ENCODE measurements at regions not wholly inside any gene's neighbourhood (a gene's known extent, or its start where the extent isn't known, plus 50 kb on each side); places are given as distances from the start of the nearest gene placed in this dataset.
"Not testable (repeated sequence)": the region's sequence is repeated elsewhere in the genome, so short reads cannot be mapped to it uniquely, and the experiment has no call there.

- no peak for DNase-seq
- Histone ChIP-seq H3K79me2 (ENCODE audit: low read length) (no peaks in the 10 kb centered on the region), H3K9ac (ENCODE audit: low read length) (no peak overlapping the region), H3K9me2 (replicated peaks; ENCODE audit: insufficient read depth, low read length) (no peaks in the 10 kb centered on the region), H3K4me2 (ENCODE audit: low read depth, low read length) (no peak overlapping the region), H3K4me1 (ENCODE audit: low read length) (no peaks in the 10 kb centered on the region), H2AFZ (ENCODE audit: low read length) (no peak overlapping the region), H3K4me3 (ENCODE audit: low read length) (no peak overlapping the region), H3F3A (ENCODE audit: insufficient read depth, low read length) (no peaks in the 10 kb centered on the region), H4K20me1 (ENCODE audit: insufficient read depth, low read length) (no peaks in the 10 kb centered on the region), H3K9me3 (replicated peaks; ENCODE audit: insufficient read depth, low read length) (no peaks in the 10 kb centered on the region), H3K27me3 (replicated peaks; ENCODE audit: insufficient read depth, low read length) (no peaks in the 10 kb centered on the region), H3K36me3 (replicated peaks; ENCODE audit: insufficient read depth, low read length) (no peaks in the 10 kb centered on the region), H3K27ac (ENCODE audit: low read length) (no peak overlapping the region)
- TF ChIP-seq EZH2phosphoT487 (IDR thresholded peaks at IDR 0.05; ENCODE audit: low read length) (no peak), EZH2 (optimal IDR thresholded peaks at IDR 0.05; ENCODE audit: low read depth, low read length) (no peak)
- TF ChIP-seq, protein P1, sequence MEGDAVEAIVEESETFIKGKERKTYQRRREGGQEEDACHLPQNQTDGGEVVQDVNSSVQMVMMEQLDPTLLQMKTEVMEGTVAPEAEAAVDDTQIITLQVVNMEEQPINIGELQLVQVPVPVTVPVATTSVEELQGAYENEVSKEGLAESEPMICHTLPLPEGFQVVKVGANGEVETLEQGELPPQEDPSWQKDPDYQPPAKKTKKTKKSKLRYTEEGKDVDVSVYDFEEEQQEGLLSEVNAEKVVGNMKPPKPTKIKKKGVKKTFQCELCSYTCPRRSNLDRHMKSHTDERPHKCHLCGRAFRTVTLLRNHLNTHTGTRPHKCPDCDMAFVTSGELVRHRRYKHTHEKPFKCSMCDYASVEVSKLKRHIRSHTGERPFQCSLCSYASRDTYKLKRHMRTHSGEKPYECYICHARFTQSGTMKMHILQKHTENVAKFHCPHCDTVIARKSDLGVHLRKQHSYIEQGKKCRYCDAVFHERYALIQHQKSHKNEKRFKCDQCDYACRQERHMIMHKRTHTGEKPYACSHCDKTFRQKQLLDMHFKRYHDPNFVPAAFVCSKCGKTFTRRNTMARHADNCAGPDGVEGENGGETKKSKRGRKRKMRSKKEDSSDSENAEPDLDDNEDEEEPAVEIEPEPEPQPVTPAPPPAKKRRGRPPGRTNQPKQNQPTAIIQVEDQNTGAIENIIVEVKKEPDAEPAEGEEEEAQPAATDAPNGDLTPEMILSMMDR (IDR thresholded peaks at IDR 0.05; ENCODE audit: low read length) = no peak
Measured at GRCh38 chr2:180695586-180696401, 284.6 kb upstream of the UBE2E3 start.

- no peak for DNase-seq
- Histone ChIP-seq H3K9ac (ENCODE audit: low read length) (no peak overlapping the region), H3K9me2 (replicated peaks; ENCODE audit: insufficient read depth, low read length) (no peaks in the 10 kb centered on the region), H3K4me1 (ENCODE audit: low read length) (no peaks in the 10 kb centered on the region), H3K27me3 (replicated peaks; ENCODE audit: insufficient read depth, low read length) (no peaks in the 10 kb centered on the region), H3K4me2 (ENCODE audit: low read depth, low read length) (no peak overlapping the region), H3K9me3 (replicated peaks; ENCODE audit: insufficient read depth, low read length) (no peaks in the 10 kb centered on the region), H3K27ac (ENCODE audit: low read length) (no peak overlapping the region), H2AFZ (ENCODE audit: low read length) (no peak overlapping the region), H4K20me1 (ENCODE audit: insufficient read depth, low read length) (no peaks in the 10 kb centered on the region), H3K79me2 (ENCODE audit: low read length) (no peaks in the 10 kb centered on the region), H3F3A (ENCODE audit: insufficient read depth, low read length) (no peaks in the 10 kb centered on the region), H3K36me3 (replicated peaks; ENCODE audit: insufficient read depth, low read length) (no peaks in the 10 kb centered on the region), H3K4me3 (ENCODE audit: low read length) (no peak overlapping the region)
- TF ChIP-seq EZH2 (optimal IDR thresholded peaks at IDR 0.05; ENCODE audit: low read depth, low read length) (no peak), EZH2phosphoT487 (IDR thresholded peaks at IDR 0.05; ENCODE audit: low read length) (no peak)
- TF ChIP-seq, protein P1 (IDR thresholded peaks at IDR 0.05; ENCODE audit: low read length) = no peak
Measured at GRCh38 chr2:180694445-180695421, 285.7 kb upstream of the UBE2E3 start.

DNA sequence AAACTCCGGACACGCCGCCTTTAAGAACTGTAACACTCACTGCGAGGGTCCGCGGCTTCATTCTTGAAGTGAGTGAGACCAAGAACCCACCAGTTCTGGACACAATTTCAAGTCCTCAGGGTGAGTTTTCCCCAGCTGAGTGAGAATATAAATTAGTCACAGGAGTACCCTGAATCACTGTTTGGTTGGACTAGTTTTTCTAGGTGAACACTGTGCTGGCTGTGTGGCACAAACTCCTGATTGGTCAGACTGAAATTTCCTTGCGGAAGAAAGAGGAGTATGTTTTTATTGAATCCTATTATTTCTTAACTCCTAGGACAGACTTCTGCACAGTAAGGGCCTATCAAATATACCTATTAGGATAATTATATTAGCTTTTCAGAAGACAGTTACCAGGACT, 288.1 kb upstream of the UBE2E3 start:
- Histone ChIP-seq H3K27ac (ENCODE audit: low read length) (no peak overlapping the region), H3K4me3 (ENCODE audit: low read length) (no peak overlapping the region), H3F3A (ENCODE audit: insufficient read depth, low read length) (no peaks in the 10 kb centered on the region), H3K9me2 (replicated peaks; ENCODE audit: insufficient read depth, low read length) (no peaks in the 10 kb centered on the region), H2AFZ (ENCODE audit: low read length) (no peak overlapping the region), H3K27me3 (replicated peaks; ENCODE audit: insufficient read depth, low read length) (no peaks in the 10 kb centered on the region), H4K20me1 (ENCODE audit: insufficient read depth, low read length) (no peaks in the 10 kb centered on the region), H3K79me2 (ENCODE audit: low read length) (no peaks in the 10 kb centered on the region), H3K9me3 (replicated peaks; ENCODE audit: insufficient read depth, low read length) (no peaks in the 10 kb centered on the region), H3K9ac (ENCODE audit: low read length) (no peak overlapping the region), H3K4me1 (ENCODE audit: low read length) (no peaks in the 10 kb centered on the region), H3K4me2 (ENCODE audit: low read depth, low read length) (no peak overlapping the region), H3K36me3 (replicated peaks; ENCODE audit: insufficient read depth, low read length) (no peaks in the 10 kb centered on the region)
- DNase-seq = no peak
- TF ChIP-seq, protein P1 (IDR thresholded peaks at IDR 0.05; ENCODE audit: low read length) = no peak
- TF ChIP-seq EZH2 (optimal IDR thresholded peaks at IDR 0.05; ENCODE audit: low read depth, low read length) = no peak
- TF ChIP-seq EZH2phosphoT487 (IDR thresholded peaks at IDR 0.05; ENCODE audit: low read length) = no peak

DNA sequence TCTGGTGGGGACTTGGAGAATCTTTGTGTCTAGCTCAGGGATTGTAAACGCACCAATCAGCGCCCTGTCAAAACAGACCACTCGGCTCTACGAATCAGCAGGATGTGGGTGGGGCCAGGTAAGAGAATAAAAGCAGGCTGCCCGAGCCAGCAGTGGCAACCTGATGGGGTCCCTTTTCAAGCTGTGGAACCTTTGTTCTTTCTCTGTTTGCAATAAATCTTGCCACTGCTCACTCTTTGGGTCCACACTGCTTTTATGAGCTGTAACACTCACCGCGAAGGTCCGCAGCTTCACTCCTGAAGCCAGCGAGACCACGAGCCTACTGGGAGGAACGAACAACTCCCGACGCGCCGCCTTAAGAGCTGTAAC, 288.6 kb upstream of the UBE2E3 start:
- not testable (repeated sequence) for H4K20me1 ChIP-seq (ENCODE audit: insufficient read depth, low read length); H3K27me3 ChIP-seq (replicated peaks; ENCODE audit: insufficient read depth, low read length); H3K36me3 ChIP-seq (replicated peaks; ENCODE audit: insufficient read depth, low read length); H3F3A ChIP-seq (ENCODE audit: insufficient read depth, low read length); H3K9me2 ChIP-seq (replicated peaks; ENCODE audit: insufficient read depth, low read length); H3K27ac ChIP-seq (ENCODE audit: low read length); H3K4me2 ChIP-seq (ENCODE audit: low read depth, low read length); H3K79me2 ChIP-seq (ENCODE audit: low read length); H3K9ac ChIP-seq (ENCODE audit: low read length); H3K4me3 ChIP-seq (ENCODE audit: low read length); H3K4me1 ChIP-seq (ENCODE audit: low read length); H3K9me3 ChIP-seq (replicated peaks; ENCODE audit: insufficient read depth, low read length); H2AFZ ChIP-seq (ENCODE audit: low read length); DNase-seq

DNA sequence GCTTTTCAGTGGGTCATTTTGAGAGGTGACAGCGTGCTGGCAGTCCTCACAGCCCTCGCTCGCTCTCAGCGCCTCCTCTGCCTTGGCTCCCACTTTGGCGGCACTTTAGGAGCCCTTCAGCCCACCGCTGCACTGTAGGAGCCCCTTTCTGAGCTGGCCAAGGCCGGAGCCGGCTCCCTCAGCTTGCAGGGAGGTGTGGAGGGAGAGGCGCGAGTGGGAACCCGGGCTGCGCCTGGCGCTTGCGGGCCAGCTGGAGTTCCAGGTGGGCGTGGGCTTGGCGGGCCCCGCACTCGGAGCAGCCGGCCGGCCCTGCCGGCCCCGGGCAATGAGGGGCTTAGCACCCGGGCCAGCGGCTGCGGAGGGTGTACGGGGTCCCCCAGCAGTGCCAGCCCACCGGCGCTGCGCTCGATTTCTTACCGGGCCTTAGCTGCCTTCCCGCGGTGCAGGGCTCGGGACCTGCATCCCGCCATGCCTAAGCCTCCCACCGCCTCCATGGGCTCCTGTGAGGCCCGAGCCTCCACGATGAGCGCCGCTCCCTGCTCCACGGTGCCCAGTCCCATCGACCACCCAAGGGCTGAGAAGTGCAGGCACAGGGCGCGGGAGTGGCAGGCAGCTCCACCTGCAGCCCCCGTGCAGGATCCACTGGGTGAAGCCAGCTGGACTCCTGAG, 289.1 kb upstream of the UBE2E3 start:
- not testable (repeated sequence) for H3F3A ChIP-seq (ENCODE audit: insufficient read depth, low read length); H3K36me3 ChIP-seq (replicated peaks; ENCODE audit: insufficient read depth, low read length); H4K20me1 ChIP-seq (ENCODE audit: insufficient read depth, low read length); H3K4me1 ChIP-seq (ENCODE audit: low read length); H3K4me2 ChIP-seq (ENCODE audit: low read depth, low read length); H3K9ac ChIP-seq (ENCODE audit: low read length); H3K79me2 ChIP-seq (ENCODE audit: low read length); H3K27ac ChIP-seq (ENCODE audit: low read length); DNase-seq; H3K9me3 ChIP-seq (replicated peaks; ENCODE audit: insufficient read depth, low read length); H3K4me3 ChIP-seq (ENCODE audit: low read length); H3K27me3 ChIP-seq (replicated peaks; ENCODE audit: insufficient read depth, low read length); H2AFZ ChIP-seq (ENCODE audit: low read length); H3K9me2 ChIP-seq (replicated peaks; ENCODE audit: insufficient read depth, low read length)
